Endothelial cell of umbilical vein (primary cell): ENCODE measurements at regions not wholly inside any gene's neighbourhood (a gene's known extent, or its start where the extent isn't known, plus 50 kb on each side); places are given as distances from the start of the nearest gene placed in this dataset.

Experiments
- BruUV-seq: library from RNA; stranded (reverse); fragments of 400-500 nt; replicated peaks from 2 replicates; lab custom pipeline; 2021; lab: Mats Ljungman, UMichigan
- CTCF ChIA-PET: fragments of 300-600, 350-600 bp; sonication (Branson Sonifier 250); formaldehyde crosslinking; loops from one replicate; lab custom pipeline; 2021; ENCODE audit warnings: antibody characterized with exemption, inconsistent platforms; lab: Charles Lee
- POLR2A ChIA-PET: fragments of 300-600, 350-600 bp; sonication (Branson Sonifier 250); formaldehyde crosslinking; loops from one replicate; lab custom pipeline; 2021; ENCODE audit warnings: antibody characterized with exemption, inconsistent platforms; lab: Charles Lee
- DNase-seq: peaks from one replicate; pipeline ENCODE4 v3.0.0-alpha.2; 2011; ENCODE audit warnings: low read depth, low spot score
- FAIRE-seq: peaks from 2 replicates; lab custom pipeline; 2011; peaks lifted over from hg19 to GRCh38; lab: Jason Lieb, UNC
- H2AFZ ChIP-seq: 2 replicates; pipeline ENCODE4 v1.6.0; 2012; ENCODE audit warnings: low read depth, low read length, control low read depth, inconsistent platforms
- H3K27ac ChIP-seq: 2 replicates; pipeline ENCODE4 v1.5.1; 2011; ENCODE audit warnings: low read depth, mild to moderate bottlenecking, control low read depth, low read length, moderate library complexity; ENCODE audit not compliant: insufficient read depth
- H3K27me3 ChIP-seq, 2 experiments: 2 replicates each; pipeline versions ENCODE4 v1.6.0 to v1.6.1; 2011; ENCODE audit warnings: low read length in 2 of 2, mixed read lengths in 1 of 2; ENCODE audit not compliant: control insufficient read depth in 2 of 2, insufficient read depth in 2 of 2
- H3K36me3 ChIP-seq, 2 experiments: 2 replicates in 1 of 2; 3 replicates in 1 of 2; pipeline ENCODE4 v1.5.1; 2011; ENCODE audit warnings: low read length in 2 of 2, mild to moderate bottlenecking in 1 of 2, moderate library complexity in 1 of 2; ENCODE audit not compliant: control insufficient read depth in 2 of 2, insufficient read depth in 2 of 2; ENCODE audit errors: extremely low read depth in 1 of 2
- H3K4me1 ChIP-seq: 3 replicates; pipeline ENCODE4 v1.5.1; 2011; ENCODE audit warnings: mild to moderate bottlenecking, low read length; ENCODE audit not compliant: control insufficient read depth, insufficient read depth; ENCODE audit errors: extremely low read depth
- H3K4me2 ChIP-seq: 2 replicates; pipeline ENCODE4 v1.6.1; 2011; ENCODE audit warnings: low read length, control low read depth, mixed read lengths; ENCODE audit not compliant: insufficient read depth
- H3K4me3 ChIP-seq, 3 experiments: fragments of 200-600 bp in 1 of 3; sonication (generic), shearing (Covaris generic) in 1 of 3; replicated peaks in 1 of 3; 2 replicates each; pipeline ENCODE4 v1.5.1; 2011 to 2016; ENCODE audit warnings: control low read depth in 3 of 3, low read length in 3 of 3, mild to moderate bottlenecking in 2 of 3, inconsistent platforms in 1 of 3, low read depth in 1 of 3, moderate library complexity in 1 of 3; ENCODE audit not compliant: insufficient read depth in 1 of 3
- H3K79me2 ChIP-seq: 2 replicates; pipeline ENCODE4 v1.6.0; 2012; ENCODE audit warnings: low read length, inconsistent platforms; ENCODE audit not compliant: control insufficient read depth, insufficient read depth
- H3K9ac ChIP-seq: replicated peaks from 2 replicates; pipeline ENCODE3; 2011; ENCODE audit warnings: low read length, control low read depth; ENCODE audit not compliant: insufficient read depth; ENCODE audit errors: extremely low read depth
- H3K9me1 ChIP-seq: replicated peaks from 3 replicates; pipeline ENCODE4 v1.6.0; 2011; ENCODE audit warnings: mild to moderate bottlenecking, low read length; ENCODE audit not compliant: control insufficient read depth, insufficient read depth; ENCODE audit errors: extremely low read depth
- H3K9me3 ChIP-seq: replicated peaks from 2 replicates; pipeline ENCODE4 v1.5.1; 2012; ENCODE audit warnings: low read length, inconsistent platforms; ENCODE audit not compliant: control insufficient read depth, insufficient read depth
- H4K20me1 ChIP-seq: replicated peaks from 2 replicates; pipeline ENCODE3; 2011; ENCODE audit warnings: mild to moderate bottlenecking, low read length; ENCODE audit not compliant: control insufficient read depth, insufficient read depth; ENCODE audit errors: extremely low read depth
- EZH2 ChIP-seq: IDR thresholded peaks from 2 replicates; pipeline ENCODE4 v1.6.1; 2012; ENCODE audit warnings: borderline replicate concordance, low read depth, mild to moderate bottlenecking, moderate library complexity, low read length, inconsistent platforms; ENCODE audit not compliant: severe bottlenecking
- FOS ChIP-seq: IDR thresholded peaks from 2 replicates; pipeline ENCODE4 v1.6.1; 2011; ENCODE audit warnings: mild to moderate bottlenecking, low read length, moderate library complexity, borderline replicate concordance; ENCODE audit not compliant: insufficient read depth
- GATA2 ChIP-seq: IDR thresholded peaks from 2 replicates; pipeline ENCODE4 v1.7.0; 2011; ENCODE audit warnings: low read depth, mild to moderate bottlenecking, moderate library complexity, mixed read lengths, low read length; ENCODE audit not compliant: insufficient read length, insufficient read depth
- JUN ChIP-seq: IDR thresholded peaks from 2 replicates; pipeline ENCODE4 v1.6.1; 2011; ENCODE audit warnings: borderline replicate concordance, low read depth; ENCODE audit not compliant: insufficient read length, insufficient read depth
- MYC ChIP-seq: IDR thresholded peaks from one replicate; pipeline ENCODE4 v1.6.1; 2011; ENCODE audit warnings: mild to moderate bottlenecking, low read depth, low read length
- POLR2A ChIP-seq: IDR thresholded peaks from 2 replicates; pipeline ENCODE4 v1.6.1; 2012; ENCODE audit warnings: low read depth, mild to moderate bottlenecking, control low read depth, low read length
- POLR2AphosphoS5 ChIP-seq: IDR thresholded peaks from 2 replicates; pipeline ENCODE4 v1.6.1; 2012; ENCODE audit warnings: low read depth, mild to moderate bottlenecking, control low read depth, low read length, moderate library complexity; ENCODE audit not compliant: insufficient read depth
- dilution Hi-C: fragments of 300-500 bp; cut with MboI; formaldehyde crosslinking; loops from one replicate; pipeline ENCODE4 v1.15.0; 2019; ENCODE audit warnings: low sequenced_read_pairs; ENCODE audit not compliant: extremely low pct_ligation_motif_present
- intact Hi-C: fragments of 100-400 bp; cut with micrococcal nuclease; formaldehyde crosslinking; loops from one replicate; pipeline ENCODE4 v1.10.0; 2022
- TF ChIP-seq, protein P1 (sequence below): IDR thresholded peaks from 2 replicates; pipeline ENCODE4 v1.6.1; 2011; ENCODE audit not compliant: insufficient read depth, insufficient read length
- TF ChIP-seq, protein P2 (sequence below), 2 donors: IDR thresholded peaks; 1 replicate in 1 of 2; 2 replicates in 1 of 2; pipeline ENCODE4 v1.5.1; 2011; ENCODE audit warnings: low read length in 2 of 2, mild to moderate bottlenecking in 2 of 2, moderate library complexity in 2 of 2, control low read depth in 1 of 2, inconsistent platforms in 1 of 2, low read depth in 1 of 2; ENCODE audit not compliant: insufficient read depth in 1 of 2; ENCODE audit errors: extremely low read depth in 1 of 2

- Histone ChIP-seq H3K27ac (no peak overlapping the region), H4K20me1 (no peaks in the 10 kb centered on the region), H3K36me3 (no peaks in the 10 kb centered on the region), H3K9me1 (no peaks in the 10 kb centered on the region), H3K27me3 (peaks cover 0 to 2% of the 10 kb centered on the region in 2 experiments), H3K4me3 (no peak overlapping the region), H2AFZ (no peak overlapping the region), H3K9ac (no peak overlapping the region), H3K79me2 (no peaks in the 10 kb centered on the region), H3K9me3 (no peaks in the 10 kb centered on the region), H3K4me1 (peaks cover 8% of the 10 kb centered on the region), H3K4me2 (no peak overlapping the region)
- FAIRE-seq (no peak), DNase-seq (no peak)
- intact Hi-C loops (no loop called here), dilution Hi-C loops (no loop called here)
- no TSS peak for BruUV-seq
- ChIA-PET POLR2A (no interaction called here), CTCF (interaction anchor here (0.7 to 1.3 kb wide), 2 partner anchors 12 to 169 kb away, joined by 3 to 4 read pairs; no protein-coding TSS in a partner anchor)
- TF ChIP-seq MYC = no peak
- no peak for TF ChIP-seq EZH2
- TF ChIP-seq, protein P1, sequence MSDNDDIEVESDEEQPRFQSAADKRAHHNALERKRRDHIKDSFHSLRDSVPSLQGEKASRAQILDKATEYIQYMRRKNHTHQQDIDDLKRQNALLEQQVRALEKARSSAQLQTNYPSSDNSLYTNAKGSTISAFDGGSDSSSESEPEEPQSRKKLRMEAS = no peak
- no peak for TF ChIP-seq POLR2AphosphoS5
- no peak for TF ChIP-seq GATA2
- TF ChIP-seq, protein P2, sequence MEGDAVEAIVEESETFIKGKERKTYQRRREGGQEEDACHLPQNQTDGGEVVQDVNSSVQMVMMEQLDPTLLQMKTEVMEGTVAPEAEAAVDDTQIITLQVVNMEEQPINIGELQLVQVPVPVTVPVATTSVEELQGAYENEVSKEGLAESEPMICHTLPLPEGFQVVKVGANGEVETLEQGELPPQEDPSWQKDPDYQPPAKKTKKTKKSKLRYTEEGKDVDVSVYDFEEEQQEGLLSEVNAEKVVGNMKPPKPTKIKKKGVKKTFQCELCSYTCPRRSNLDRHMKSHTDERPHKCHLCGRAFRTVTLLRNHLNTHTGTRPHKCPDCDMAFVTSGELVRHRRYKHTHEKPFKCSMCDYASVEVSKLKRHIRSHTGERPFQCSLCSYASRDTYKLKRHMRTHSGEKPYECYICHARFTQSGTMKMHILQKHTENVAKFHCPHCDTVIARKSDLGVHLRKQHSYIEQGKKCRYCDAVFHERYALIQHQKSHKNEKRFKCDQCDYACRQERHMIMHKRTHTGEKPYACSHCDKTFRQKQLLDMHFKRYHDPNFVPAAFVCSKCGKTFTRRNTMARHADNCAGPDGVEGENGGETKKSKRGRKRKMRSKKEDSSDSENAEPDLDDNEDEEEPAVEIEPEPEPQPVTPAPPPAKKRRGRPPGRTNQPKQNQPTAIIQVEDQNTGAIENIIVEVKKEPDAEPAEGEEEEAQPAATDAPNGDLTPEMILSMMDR (IDR thresholded peaks at IDR 0.05; ENCODE audit: extremely low read depth in 1 of 2, insufficient read depth in 1 of 2, low read depth in 1 of 2, low read length in 2 of 2) = no peak
- TF ChIP-seq FOS = no peak
- TF ChIP-seq JUN = no peak
- TF ChIP-seq POLR2A = no peak
Measured at GRCh38 chr13:100890645-100891044, 216.1 kb upstream of the TMTC4 start.
